GM19438 (cell line): ENCODE measurements at regions not wholly inside any gene's neighbourhood (a gene's known extent, or its start where the extent isn't known, plus 50 kb on each side); places are given as distances from the start of the nearest gene placed in this dataset.
"Not testable (repeated sequence)": the region's sequence is repeated elsewhere in the genome, so short reads cannot be mapped to it uniquely, and the experiment has no call there.

Experiments used
- ATAC-seq: cut with Tn5 transposase; IDR thresholded peaks from one replicate; pipeline ENCODE4 v1.9.1; 2021; ENCODE audit warnings: low read depth; ENCODE audit not compliant: unreplicated experiment

DNA sequence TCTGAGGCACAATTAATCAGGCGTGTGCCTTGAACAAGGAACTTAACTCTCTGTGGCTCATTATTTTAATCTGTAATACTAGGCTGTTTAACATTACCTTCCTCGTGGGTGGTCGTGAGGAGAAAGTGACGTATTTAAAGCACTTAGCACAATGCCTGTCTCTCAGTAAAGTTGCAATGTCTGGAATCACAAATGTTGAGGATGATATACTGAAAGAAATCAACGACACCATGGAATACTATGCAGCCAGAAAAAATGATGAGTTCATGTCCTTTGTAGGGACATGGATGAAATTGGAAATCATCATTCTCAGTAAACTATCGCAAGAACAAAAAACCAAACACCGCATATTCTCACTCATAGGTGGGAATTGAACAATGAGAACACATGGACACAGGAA, 1320.0 kb upstream of the TMEM132C start:
- ATAC-seq: not testable (repeated sequence)

GRCh38 chr12:126949558-126949957, 1317.4 kb upstream of the TMEM132C start:
- ATAC-seq: no peak

- ATAC-seq: no peak
Measured at GRCh38 chr12:126950266-126950665, 1316.7 kb upstream of the TMEM132C start.

GRCh38 chr12:126952096-126953007, 1314.6 kb upstream of the TMEM132C start:
- no peak for ATAC-seq

DNA sequence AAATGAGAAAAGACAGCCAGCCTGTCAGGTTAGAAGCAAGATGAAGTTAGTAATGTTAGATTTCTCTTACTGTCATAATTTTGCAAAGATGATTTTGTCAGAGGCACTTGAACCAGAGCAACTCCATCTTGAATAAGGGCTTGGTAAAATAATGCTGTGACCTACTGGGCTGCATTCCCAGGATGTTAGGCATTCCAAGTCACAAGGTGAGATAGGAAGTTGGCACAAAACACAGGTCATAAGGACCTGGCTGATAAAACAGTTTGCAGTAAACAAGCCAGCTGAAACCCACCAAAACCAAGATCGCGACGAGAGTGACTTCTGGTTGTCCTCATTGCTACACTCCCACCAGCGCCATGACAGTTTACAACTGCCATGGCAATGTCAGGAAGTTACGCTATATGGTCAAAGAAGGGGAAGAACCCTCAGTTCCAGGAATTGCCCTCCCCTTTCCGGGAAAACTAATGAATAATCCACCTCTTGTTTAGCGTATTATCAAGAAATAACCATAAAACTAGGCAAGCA, 1313.5 kb upstream of the TMEM132C start:
- no peak for ATAC-seq

DNA sequence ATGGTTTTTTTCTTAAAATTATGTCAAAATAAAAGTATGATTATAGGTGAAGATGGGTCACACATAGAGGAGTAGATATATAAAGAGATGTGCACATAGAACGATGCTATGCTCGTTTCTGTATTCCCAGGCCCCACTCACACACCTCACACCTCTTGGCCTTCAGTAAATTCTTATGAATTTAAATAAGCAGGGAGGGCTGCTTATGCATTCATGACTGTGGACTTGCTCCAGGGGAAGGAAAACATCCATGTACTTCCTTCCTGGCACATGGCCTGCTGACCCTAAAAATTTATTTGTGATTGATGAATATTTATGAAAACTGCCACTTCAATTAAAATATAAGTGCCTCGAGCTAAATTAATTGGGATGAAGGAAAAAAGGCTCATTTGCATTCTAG, 1306.7 kb upstream of the TMEM132C start:
- ATAC-seq: no peak

- ATAC-seq: no peak
Measured at GRCh38 chr12:126960709-126961108, 1306.3 kb upstream of the TMEM132C start.

DNA sequence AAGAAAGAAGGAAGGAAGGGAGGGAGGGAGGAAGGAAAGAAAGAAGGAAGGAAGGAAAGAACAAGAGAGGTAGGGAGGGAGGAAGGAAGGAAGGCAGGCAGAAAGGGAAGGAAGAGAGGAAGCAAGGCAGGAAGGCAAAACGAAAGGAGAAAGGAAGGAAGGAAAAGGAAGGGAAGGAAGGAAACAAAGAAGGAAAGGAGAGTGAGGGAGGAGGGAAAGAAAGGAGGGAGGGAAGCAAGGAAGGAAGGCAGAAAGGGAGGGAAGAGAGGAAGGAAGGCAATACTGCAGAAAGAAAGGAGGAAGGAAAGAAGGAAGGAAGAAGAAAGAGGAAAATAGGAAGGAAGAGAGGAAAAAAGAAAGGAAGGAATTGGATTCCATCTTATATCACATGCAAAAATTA, 1303.1 kb upstream of the TMEM132C start:
- ATAC-seq: no peak

DNA sequence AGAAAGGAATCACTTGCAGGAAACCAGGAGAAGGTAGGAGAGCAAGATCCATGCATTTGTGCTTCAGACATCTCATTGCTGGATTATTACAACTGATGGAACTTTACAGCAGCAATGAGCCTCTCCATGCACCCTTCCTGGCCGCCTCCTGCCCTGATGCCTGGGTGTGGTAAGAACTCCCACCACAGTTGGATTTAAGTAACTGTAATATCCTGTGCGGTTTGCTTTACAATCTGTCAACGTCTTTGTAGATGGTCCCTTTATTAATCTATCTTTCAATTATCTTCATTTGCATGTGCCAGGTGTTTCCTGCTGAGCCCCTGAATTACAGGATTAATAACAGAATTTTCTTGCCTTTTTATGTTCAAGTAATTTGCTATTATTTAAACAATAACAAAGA, 1300.5 kb upstream of the TMEM132C start:
- no peak for ATAC-seq

- no peak for ATAC-seq
Measured at GRCh38 chr12:126967152-126967551, 1299.8 kb upstream of the TMEM132C start.

DNA sequence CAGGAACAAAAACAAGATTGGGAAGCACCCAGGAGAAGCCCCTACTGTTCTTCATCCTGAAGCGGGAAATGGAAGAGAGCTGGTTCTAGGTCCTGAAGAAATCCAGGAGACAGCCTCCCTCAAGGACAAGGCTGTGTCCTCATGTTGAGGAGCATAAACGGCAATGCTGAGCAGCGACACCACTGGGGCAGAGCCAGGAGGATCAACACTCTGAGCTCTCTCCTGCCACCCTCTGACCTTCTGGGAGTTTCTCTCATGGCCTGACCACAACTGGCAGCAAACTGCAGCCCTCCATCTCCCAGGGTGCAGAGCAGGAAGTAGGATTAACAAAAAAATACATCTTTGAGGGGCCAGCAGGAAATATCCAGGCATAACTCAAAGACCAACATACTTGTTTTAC, 1292.2 kb upstream of the TMEM132C start:
- no peak for ATAC-seq

GRCh38 chr12:126976579-126976978, 1290.4 kb upstream of the TMEM132C start:
- no peak for ATAC-seq

DNA sequence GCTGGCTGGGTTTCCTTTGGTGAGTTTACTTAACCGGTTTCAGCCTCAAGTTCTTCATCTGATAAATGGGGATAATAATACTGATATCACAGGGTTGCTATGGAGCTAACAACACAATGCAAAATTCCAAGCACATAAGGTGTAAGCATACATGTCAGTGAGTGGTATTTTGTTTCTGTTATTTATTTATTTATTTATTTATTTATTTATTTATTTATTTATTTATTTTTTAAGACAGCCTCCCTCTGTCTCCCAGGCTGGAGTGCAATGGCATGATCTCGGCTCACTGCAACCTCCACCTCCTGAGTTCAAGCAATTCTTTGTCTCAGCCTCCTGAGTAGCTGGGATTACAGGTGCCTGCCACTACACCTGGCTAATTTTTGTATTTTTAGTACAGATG, 1287.4 kb upstream of the TMEM132C start:
- ATAC-seq: not testable (repeated sequence)

- ATAC-seq: no peak
Measured at GRCh38 chr12:126982707-126983106, 1284.3 kb upstream of the TMEM132C start.

- not testable (repeated sequence) for ATAC-seq
Measured at GRCh38 chr12:126983735-126984134, 1283.2 kb upstream of the TMEM132C start.

DNA sequence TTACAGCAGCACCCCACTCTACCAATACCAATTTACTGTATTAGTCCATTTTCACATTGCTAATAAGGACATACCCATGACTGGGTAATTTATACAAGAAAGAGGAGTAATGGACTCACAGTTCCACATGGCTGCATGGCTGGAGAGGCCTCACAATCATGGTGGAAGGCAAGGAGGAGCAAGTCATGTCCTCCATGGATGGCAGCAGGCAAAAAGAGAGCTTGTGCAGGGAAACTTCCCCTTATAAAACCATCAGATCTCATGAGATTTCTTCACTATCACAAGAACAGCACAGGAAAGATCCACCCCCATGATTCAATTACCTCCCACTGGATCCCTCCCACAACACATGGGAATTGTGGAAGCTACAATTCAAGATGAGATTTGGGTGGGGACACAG, 1281.3 kb upstream of the TMEM132C start:
- ATAC-seq: not testable (repeated sequence)

GRCh38 chr12:126989532-126989931, 1277.4 kb upstream of the TMEM132C start:
- ATAC-seq: no peak

DNA sequence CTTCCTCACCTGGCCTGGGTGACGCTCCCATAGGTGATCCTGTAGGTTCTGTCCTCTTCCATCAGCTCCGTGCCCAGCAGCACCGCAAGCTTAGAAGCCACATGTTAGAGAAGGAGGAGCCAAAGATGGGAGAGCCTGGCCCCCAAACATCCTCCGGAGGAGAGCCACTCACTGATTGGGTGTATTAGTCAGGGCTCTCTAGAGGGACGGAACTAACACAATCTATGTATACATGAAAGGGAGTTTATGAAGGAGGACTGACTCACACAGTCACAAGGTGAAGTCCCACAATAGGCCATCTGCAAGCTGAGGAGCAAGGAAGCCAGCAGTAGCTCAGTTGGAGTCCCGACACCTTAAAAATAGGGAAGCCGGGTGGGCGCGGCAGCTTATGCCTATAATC, 1273.1 kb upstream of the TMEM132C start:
- no peak for ATAC-seq

DNA sequence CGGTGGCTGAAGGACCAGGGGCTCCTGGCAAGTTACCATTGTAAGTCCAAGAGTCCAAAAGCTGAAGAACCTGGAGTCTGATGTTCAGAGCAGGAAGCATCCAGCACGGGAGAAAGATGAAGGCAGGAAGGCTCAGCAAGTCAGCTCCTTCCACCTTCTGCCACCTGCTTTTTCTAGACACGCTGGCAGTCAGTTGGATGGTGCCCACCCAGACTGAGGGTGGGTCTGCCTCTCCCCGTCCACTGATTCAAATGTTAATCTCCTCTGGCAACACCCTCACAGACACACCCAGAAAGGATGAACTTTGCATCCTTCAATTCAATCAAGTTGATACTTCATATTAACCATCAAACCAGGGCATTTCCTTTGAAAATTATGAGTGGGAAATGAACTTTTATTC, 1272.4 kb upstream of the TMEM132C start:
- ATAC-seq: no peak

GRCh38 chr12:126998031-126998430, 1268.9 kb upstream of the TMEM132C start:
- no peak for ATAC-seq

- ATAC-seq: no peak
Measured at GRCh38 chr12:126998747-126999285, 1268.2 kb upstream of the TMEM132C start.

DNA sequence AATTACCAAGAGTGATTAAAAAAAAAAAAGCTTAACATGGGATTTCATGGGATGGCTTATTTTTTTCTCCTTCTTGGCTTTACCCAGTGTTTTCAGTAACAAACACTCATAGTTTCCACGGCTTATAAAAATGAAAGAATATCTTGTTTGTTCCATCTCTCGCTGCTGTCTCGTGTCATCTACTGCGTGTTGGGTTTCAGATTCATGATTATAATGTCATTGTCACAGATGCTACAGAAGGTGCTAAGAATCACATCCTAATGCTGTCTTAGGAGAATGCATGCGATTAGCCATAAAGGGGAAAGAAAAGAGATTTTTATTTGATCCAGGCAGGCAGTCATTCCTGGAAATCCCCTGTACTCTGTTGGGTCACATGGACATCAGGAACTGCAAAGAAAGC, 1267.6 kb upstream of the TMEM132C start:
- no peak for ATAC-seq
